ENCODE measurements at regions not wholly inside any gene's neighbourhood (a gene's known extent, or its start where the extent isn't known, plus 50 kb on each side); places are given as distances from the start of the nearest gene placed in this dataset.

DNA sequence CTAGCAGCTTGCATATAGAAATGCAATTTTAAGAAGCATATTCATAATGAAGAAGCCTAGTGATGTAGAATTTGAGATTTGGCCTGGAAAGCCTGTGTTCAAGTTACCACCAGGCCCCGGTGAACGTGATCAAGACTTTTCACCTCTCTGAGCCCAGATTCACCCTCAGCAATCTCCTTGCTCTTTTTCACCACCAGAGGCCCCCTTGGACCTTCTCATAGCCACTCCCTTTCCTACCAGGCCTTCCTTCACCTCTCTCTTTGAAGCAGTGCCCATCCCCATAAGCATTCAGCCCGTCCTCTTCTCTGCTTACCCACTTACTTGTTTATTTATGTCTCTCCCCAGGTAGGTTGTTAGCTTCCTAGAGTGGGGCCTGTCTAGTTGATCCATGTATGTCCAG, 1280.9 kb downstream of the AACS start:
- H3K36me3 ChIP-seq (ENCODE audit: control insufficient read depth, insufficient read depth, low read length), result no peaks in the 10 kb centered on the region
- H3K27me3 ChIP-seq (ENCODE audit: control insufficient read depth, insufficient read depth, low read length), result no peaks in the 10 kb centered on the region
- no peak overlapping the region for H3K4me3 ChIP-seq (ENCODE audit: low read depth, low read length)
- CTCF ChIA-PET, result interaction anchor here (1.6 kb wide), 1 partner anchor 18 kb away, joined by 4 read pairs; no protein-coding TSS in a partner anchor
- DNase-seq (ENCODE audit: low read depth), result no peak
- TF ChIP-seq, protein P1, sequence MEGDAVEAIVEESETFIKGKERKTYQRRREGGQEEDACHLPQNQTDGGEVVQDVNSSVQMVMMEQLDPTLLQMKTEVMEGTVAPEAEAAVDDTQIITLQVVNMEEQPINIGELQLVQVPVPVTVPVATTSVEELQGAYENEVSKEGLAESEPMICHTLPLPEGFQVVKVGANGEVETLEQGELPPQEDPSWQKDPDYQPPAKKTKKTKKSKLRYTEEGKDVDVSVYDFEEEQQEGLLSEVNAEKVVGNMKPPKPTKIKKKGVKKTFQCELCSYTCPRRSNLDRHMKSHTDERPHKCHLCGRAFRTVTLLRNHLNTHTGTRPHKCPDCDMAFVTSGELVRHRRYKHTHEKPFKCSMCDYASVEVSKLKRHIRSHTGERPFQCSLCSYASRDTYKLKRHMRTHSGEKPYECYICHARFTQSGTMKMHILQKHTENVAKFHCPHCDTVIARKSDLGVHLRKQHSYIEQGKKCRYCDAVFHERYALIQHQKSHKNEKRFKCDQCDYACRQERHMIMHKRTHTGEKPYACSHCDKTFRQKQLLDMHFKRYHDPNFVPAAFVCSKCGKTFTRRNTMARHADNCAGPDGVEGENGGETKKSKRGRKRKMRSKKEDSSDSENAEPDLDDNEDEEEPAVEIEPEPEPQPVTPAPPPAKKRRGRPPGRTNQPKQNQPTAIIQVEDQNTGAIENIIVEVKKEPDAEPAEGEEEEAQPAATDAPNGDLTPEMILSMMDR (IDR thresholded peaks at IDR 0.05; ENCODE audit: insufficient read depth, low read depth, low read length), result 0 out of 2 replicates have a peak, but pooled peaks have one; percentile 3
- POLR2A ChIA-PET, result no interaction called here

DNA sequence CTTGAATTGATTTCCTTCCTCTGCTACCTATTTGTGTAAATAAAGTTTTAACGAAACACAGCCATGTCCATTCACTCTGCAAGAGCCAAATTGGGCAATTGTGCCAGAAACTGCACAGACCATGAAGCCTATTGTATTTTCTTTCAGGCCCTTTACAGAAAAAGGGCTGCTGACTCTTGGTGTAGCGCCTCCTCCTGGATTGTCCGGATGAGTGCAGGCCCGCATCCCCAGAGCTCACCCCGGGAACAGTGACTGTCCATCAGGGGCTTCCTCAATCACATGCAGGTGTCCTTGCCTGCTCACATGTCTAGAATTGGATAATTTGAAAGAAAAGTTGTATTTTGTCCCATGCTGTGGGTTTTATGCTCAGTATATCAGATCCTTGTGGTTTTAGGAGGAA, 1282.2 kb downstream of the AACS start:
- TF ChIP-seq, protein P1 (IDR thresholded peaks at IDR 0.05; ENCODE audit: insufficient read depth, low read depth, low read length), result peak; percentile 16; the same call in 1 of the 2 replicates
- H3K4me3 ChIP-seq (ENCODE audit: low read depth, low read length), result no peak overlapping the region
- ChIA-PET CTCF (no interaction called here), POLR2A (no interaction called here)
- DNase-seq (ENCODE audit: low read depth), result no peak
- H3K27me3 ChIP-seq (ENCODE audit: control insufficient read depth, insufficient read depth, low read length), result no peaks in the 10 kb centered on the region
- H3K36me3 ChIP-seq (ENCODE audit: control insufficient read depth, insufficient read depth, low read length), result no peaks in the 10 kb centered on the region

DNA sequence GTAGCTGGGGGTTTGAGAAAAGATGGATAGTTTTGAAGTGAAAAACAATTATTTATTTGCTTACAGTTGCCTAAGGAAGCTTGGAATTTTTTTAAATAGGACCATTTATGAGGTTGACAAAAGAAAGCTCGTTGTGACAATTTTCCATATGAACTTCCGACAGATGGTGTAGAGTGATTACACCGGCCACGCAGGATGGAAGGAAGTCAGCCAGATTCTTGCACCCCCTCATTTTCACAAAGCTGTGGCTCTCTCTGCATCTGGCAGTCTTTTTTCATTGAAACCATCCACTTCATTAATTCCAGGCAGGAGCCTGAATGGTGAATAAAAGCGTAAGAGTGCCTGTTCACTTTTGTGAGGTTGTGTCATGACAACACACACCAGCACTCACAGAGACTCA, 1284.1 kb downstream of the AACS start:
- ChIA-PET POLR2A (no interaction called here), CTCF (interaction anchor here (1.4 to 2.6 kb wide), 2 partner anchors 10 to 21 kb away, joined by 3 to 10 read pairs; no protein-coding TSS in a partner anchor)
- Histone ChIP-seq H3K27me3 (ENCODE audit: control insufficient read depth, insufficient read depth, low read length) (no peaks in the 10 kb centered on the region), H3K36me3 (ENCODE audit: control insufficient read depth, insufficient read depth, low read length) (no peaks in the 10 kb centered on the region), H3K4me3 (ENCODE audit: low read depth, low read length) (no peak overlapping the region)
- TF ChIP-seq, protein P1 (IDR thresholded peaks at IDR 0.05; ENCODE audit: insufficient read depth, low read depth, low read length), result no peak
- DNase-seq (ENCODE audit: low read depth), result no peak

DNA sequence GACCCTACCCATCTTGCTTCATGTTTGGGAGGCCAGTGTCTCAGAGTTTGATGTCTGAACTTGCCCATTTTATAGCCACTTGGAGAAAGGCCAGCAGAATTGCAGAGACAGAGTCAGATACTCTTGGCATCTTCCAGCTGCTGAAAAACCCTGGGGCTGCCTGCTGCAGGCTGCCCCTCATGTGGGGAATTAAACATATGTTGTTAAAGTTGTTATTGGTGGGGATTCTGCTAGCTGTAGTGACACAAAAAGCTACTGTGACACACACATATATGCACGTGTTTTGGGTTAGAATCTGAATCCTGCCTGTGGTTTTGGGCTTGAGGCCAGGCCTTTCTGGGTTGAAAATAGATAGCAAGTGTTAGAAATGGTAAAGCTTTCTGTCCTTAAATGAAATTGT, 1288.4 kb downstream of the AACS start:
- H3K27me3 ChIP-seq (ENCODE audit: control insufficient read depth, insufficient read depth, low read length), result no peaks in the 10 kb centered on the region
- ChIA-PET POLR2A (interaction anchor here (0.6 kb wide), 1 partner anchor 116 kb away, joined by 3 read pairs; no protein-coding TSS in a partner anchor), CTCF (interaction anchor here (0.6 kb wide), 1 partner anchor 47 kb away, joined by 3 read pairs; no protein-coding TSS in a partner anchor)
- no peak for DNase-seq (ENCODE audit: low read depth)
- no peak overlapping the region for H3K4me3 ChIP-seq (ENCODE audit: low read depth, low read length)
- H3K36me3 ChIP-seq (ENCODE audit: control insufficient read depth, insufficient read depth, low read length), result no peaks in the 10 kb centered on the region
- TF ChIP-seq, protein P1 (IDR thresholded peaks at IDR 0.05; ENCODE audit: insufficient read depth, low read depth, low read length), result no peak

DNA sequence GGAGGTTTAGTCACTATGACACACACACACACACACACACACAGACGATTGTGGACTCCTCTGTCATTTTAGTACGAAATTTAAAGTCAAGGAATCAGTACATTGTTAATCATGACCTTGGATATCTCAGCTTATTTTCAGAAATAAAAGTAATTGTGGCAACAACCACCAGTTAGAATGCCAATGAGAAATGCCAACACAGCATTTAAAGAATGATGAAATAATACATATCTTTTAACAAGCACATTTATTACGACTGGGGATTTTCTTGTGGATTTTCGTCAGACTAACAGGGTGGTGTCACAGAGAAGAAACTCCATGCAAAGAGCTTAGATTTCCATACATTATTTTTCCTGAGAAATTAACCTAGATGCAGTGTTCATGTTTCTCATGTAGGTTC, 1289.4 kb downstream of the AACS start:
- DNase-seq (ENCODE audit: low read depth), result no peak
- no peaks in the 10 kb centered on the region for H3K27me3 ChIP-seq (ENCODE audit: control insufficient read depth, insufficient read depth, low read length)
- H3K36me3 ChIP-seq (ENCODE audit: control insufficient read depth, insufficient read depth, low read length), result no peaks in the 10 kb centered on the region
- ChIA-PET CTCF (interaction anchor here (1.0 kb wide), 1 partner anchor 11 kb away, joined by 4 read pairs; no protein-coding TSS in a partner anchor), POLR2A (no interaction called here)
- no peak overlapping the region for H3K4me3 ChIP-seq (ENCODE audit: low read depth, low read length)
- TF ChIP-seq, protein P1 (IDR thresholded peaks at IDR 0.05; ENCODE audit: insufficient read depth, low read depth, low read length), result no peak
